Erythroblast (primary cell): ENCODE measurements at regions not wholly inside any gene's neighbourhood (a gene's known extent, or its start where the extent isn't known, plus 50 kb on each side); places are given as distances from the start of the nearest gene placed in this dataset.

Experiments
- GATA1 ChIP-seq: IDR thresholded peaks from 2 replicates; pipeline ENCODE4 v1.6.1; 2011; ENCODE audit warnings: low read depth, mild to moderate bottlenecking, control low read depth, low read length, moderate library complexity
- POLR2A ChIP-seq: IDR thresholded peaks from 2 replicates; pipeline ENCODE4 v1.6.1; 2011; ENCODE audit warnings: mild to moderate bottlenecking, low read length

- TF ChIP-seq POLR2A, result no peak
- no peak for TF ChIP-seq GATA1
Measured at GRCh38 chr14:95449131-95449530, 67.3 kb downstream of the SYNE3 start.
